ENCODE measurements at regions not wholly inside any gene's neighbourhood (a gene's known extent, or its start where the extent isn't known, plus 50 kb on each side); places are given as distances from the start of the nearest gene placed in this dataset.
"Not testable (repeated sequence)": the region's sequence is repeated elsewhere in the genome, so short reads cannot be mapped to it uniquely, and the experiment has no call there.

- H3K27ac ChIP-seq = no peak overlapping the region
- no peak for DNase-seq
These were observed 77.7 kb downstream of the TRIM43 start for GRCh38 chr2:95669441-95669991.

DNA sequence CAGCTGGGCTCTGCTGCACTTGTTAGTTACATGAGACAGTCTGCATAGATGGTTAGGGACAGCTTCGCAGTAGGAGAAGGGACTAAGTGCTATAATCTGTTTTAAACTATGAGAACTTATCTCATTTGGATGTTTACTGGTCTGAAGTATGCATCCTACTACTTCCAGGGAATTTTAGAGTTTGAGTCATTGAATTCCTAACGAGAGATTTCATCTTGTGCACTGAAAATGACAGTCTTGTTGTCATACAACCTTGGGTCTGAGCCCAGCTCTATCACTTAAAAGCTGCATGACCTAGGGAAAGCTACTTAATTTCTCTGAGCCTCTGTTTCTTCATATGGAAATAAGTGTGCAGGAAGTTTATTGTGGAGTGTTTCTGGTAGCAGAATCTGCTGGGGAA is 78.4 kb downstream of the TRIM43 start:
- Histone ChIP-seq H3K27me3 (ENCODE audit: insufficient read depth in 3 of 3, low read length in 2 of 3) (peaks cover 0 to 5% (median 0%) of the 10 kb centered on the region in 3 donors), H3K4me3 (no peak overlapping the region), H3K36me3 (ENCODE audit: insufficient read depth in 1 of 2, low read depth in 1 of 2) (no peaks in the 10 kb centered on the region), H3K9me3 (no peaks in the 10 kb centered on the region), H3K27ac (no peak overlapping the region), H3K4me1 (no peaks in the 10 kb centered on the region)
- intact Hi-C loops (cut with DNase I) = no loop called here
- no peak for ATAC-seq
- DNase-seq = no peak
- 57 to 73% (median 66%) methylated on average over 2 of the region's 2 CpGs for WGBS, 3 donors
- TF ChIP-seq CTCF (IDR thresholded peaks at IDR 0.05) = no peak

More at GRCh38 chr2:95669441-95669991, 77.7 kb downstream of the TRIM43 start:
- Histone ChIP-seq H3K4me3 (no peak overlapping the region), H3K36me3 (ENCODE audit: insufficient read depth in 1 of 2, low read depth in 1 of 2) (no peaks in the 10 kb centered on the region), H3K27me3 (ENCODE audit: insufficient read depth in 3 of 3, low read length in 2 of 3) (peaks cover 0 to 5% (median 0%) of the 10 kb centered on the region in 3 donors), H3K9me3 (no peaks in the 10 kb centered on the region), H3K4me1 (no peaks in the 10 kb centered on the region)
- ATAC-seq = no peak
- intact Hi-C loops (cut with DNase I) = no loop called here
- 50 to 71% (median 53%) methylated on average over 4 of the region's 4 CpGs for WGBS, 3 donors
- TF ChIP-seq CTCF (IDR thresholded peaks at IDR 0.05) = no peak

DNA sequence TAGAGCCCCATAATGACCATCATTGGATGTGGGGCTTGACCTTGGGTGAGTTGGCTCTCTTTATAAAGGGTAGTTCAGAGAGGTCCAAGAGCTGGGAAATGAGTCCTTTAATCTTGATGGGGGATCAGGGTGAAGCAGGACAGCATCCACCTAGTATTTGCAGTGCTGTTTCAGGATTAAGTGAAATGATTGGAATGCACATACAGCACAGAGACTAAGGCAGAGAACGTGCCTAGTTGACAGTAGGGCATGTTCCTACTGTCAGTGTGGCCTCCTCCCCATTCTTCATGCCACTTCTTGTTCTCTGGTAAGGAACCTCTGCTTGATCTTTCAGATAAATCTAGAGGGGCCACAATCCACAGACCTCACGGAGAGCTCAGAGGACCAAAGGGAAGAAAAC is 78.9 kb downstream of the TRIM43 start:
- intact Hi-C loops (cut with DNase I) = no loop called here
- H3K4me3 ChIP-seq = no peak overlapping the region
- ATAC-seq = no peak
- H3K9me3 ChIP-seq = no peaks in the 10 kb centered on the region
- TF ChIP-seq CTCF (IDR thresholded peaks at IDR 0.05) = no peak
- no peaks in the 10 kb centered on the region for H3K36me3 ChIP-seq (ENCODE audit: insufficient read depth in 1 of 2, low read depth in 1 of 2)
- DNase-seq = no peak
- H3K27ac ChIP-seq = no peak overlapping the region
- H3K4me1 ChIP-seq = no peaks in the 10 kb centered on the region
- 80 to 89% (median 81%) methylated on average over 2 of the region's 2 CpGs for WGBS, 3 donors
- peaks cover 0 to 3% (median 0%) of the 10 kb centered on the region in 3 donors for H3K27me3 ChIP-seq (ENCODE audit: insufficient read depth in 3 of 3, low read length in 2 of 3)

- H3K36me3 ChIP-seq (ENCODE audit: insufficient read depth in 1 of 2, low read depth in 1 of 2); intact Hi-C loops (cut with DNase I): not testable (repeated sequence)
- 93 to 94% (median 94%) methylated on average over 4 of the region's 4 CpGs for WGBS, 3 donors
These were observed 79.4 kb downstream of the TRIM43 start for GRCh38 chr2:95671171-95671570.

GRCh38 chr2:95671992-95672391 is 80.2 kb downstream of the TRIM43 start:
- H3K4me1 ChIP-seq; H3K27me3 ChIP-seq (ENCODE audit: insufficient read depth in 3 of 3, low read length in 2 of 3); H3K9me3 ChIP-seq; ATAC-seq; intact Hi-C loops (cut with DNase I); H3K36me3 ChIP-seq (ENCODE audit: insufficient read depth in 1 of 2, low read depth in 1 of 2); H3K27ac ChIP-seq; DNase-seq; H3K4me3 ChIP-seq: not testable (repeated sequence)
- 72 to 83% (median 73%) methylated on average over 1 of the region's 1 CpG for WGBS, 3 donors

More at GRCh38 chr2:95671171-95671570, 79.4 kb downstream of the TRIM43 start:
- H3K27ac ChIP-seq; H3K9me3 ChIP-seq; H3K4me3 ChIP-seq; H3K4me1 ChIP-seq; H3K27me3 ChIP-seq (ENCODE audit: insufficient read depth in 3 of 3, low read length in 2 of 3); DNase-seq; ATAC-seq: not testable (repeated sequence)

DNA sequence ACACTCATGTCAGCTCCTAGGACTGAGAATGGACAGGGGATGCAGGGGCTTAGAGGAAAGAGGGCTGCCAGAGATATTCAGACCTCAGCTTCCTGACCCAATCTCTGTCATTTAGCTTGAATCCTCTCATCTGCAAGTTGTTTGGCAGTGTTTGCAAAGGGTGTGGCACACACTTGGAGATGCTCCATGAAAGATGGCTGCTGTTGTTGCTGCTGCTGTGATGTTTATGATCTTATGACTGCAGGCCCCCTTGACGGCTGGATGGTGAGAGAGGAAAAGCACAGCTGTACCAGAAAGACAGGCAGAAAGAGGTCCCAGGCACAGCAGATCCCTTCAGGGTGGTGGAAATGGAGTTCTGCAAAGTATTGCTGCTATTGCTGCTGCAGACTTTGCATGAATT is 80.7 kb downstream of the TRIM43 start:
- H3K27me3 ChIP-seq (ENCODE audit: insufficient read depth in 3 of 3, low read length in 2 of 3); ATAC-seq; H3K9me3 ChIP-seq; H3K27ac ChIP-seq; H3K36me3 ChIP-seq (ENCODE audit: insufficient read depth in 1 of 2, low read depth in 1 of 2); H3K4me3 ChIP-seq; H3K4me1 ChIP-seq; DNase-seq; intact Hi-C loops (cut with DNase I): not testable (repeated sequence)
- WGBS, 3 donors = 27 to 46% (median 39%) methylated on average over 1 of the region's 1 CpG

Data from psoas muscle (tissue), 7 donors.